ENCODE measurements at regions not wholly inside any gene's neighbourhood (a gene's known extent, or its start where the extent isn't known, plus 50 kb on each side); places are given as distances from the start of the nearest gene placed in this dataset.
"Not testable (repeated sequence)": the region's sequence is repeated elsewhere in the genome, so short reads cannot be mapped to it uniquely, and the experiment has no call there.

- no peak for DNase-seq
Measured at GRCh38 chr9:7615344-7615743, 184.2 kb downstream of the DMAC1 start.

- no peak for DNase-seq
Measured at GRCh38 chr9:7613931-7614330, 185.6 kb downstream of the DMAC1 start.

GRCh38 chr9:7608261-7608660 is 191.3 kb downstream of the DMAC1 start:
- no peak for DNase-seq

- DNase-seq = no peak
Measured at GRCh38 chr9:7607421-7607820, 192.2 kb downstream of the DMAC1 start.

DNA sequence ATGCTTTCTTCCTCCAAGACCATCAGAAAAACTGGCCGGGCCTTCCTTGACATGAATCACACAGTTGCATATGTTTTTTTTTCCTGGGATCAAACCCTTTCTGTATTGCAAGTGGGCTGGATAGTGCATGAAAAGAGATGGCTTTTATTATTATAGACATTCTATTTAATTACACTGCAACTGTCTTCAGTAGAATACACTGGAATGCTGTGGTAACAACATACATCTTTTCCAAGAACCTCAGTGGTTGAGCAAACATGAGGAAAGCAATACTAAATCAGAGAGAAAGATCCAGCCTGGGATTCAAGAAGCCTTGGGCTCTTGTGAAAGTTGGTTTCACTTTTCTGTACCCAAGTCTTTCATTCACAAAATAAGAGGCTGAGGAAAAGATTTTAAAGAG is 193.0 kb downstream of the DMAC1 start:
- no peak for DNase-seq

GRCh38 chr9:7601739-7602138 is 197.8 kb downstream of the DMAC1 start:
- no peak for DNase-seq

- no peak for DNase-seq
Measured at GRCh38 chr9:7597716-7598115, 201.9 kb downstream of the DMAC1 start.

- DNase-seq = no peak
Measured at GRCh38 chr9:7592321-7593316, 207.0 kb downstream of the DMAC1 start.

- no peak for DNase-seq
Measured at GRCh38 chr9:7591501-7591900, 208.1 kb downstream of the DMAC1 start.

DNA sequence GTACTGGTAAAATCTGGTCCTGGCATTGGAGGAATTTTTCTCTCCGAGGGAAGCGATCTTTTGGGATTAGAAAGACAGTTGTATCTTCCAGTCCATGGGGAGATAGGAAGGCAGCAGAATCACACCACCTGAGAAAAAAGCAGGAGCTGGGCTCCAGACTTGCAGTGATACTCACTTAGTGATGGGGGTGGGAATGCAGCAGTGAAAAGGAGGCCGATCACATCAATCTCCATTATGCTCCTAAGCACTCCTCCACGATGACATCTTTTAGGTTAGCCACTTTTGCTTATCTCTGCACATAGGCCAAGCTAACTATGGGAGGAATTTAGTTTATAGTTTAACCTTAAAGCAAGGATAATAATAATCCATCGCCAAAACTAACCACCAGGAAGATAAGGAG is 219.0 kb downstream of the DMAC1 start:
- no peak for DNase-seq

DNA sequence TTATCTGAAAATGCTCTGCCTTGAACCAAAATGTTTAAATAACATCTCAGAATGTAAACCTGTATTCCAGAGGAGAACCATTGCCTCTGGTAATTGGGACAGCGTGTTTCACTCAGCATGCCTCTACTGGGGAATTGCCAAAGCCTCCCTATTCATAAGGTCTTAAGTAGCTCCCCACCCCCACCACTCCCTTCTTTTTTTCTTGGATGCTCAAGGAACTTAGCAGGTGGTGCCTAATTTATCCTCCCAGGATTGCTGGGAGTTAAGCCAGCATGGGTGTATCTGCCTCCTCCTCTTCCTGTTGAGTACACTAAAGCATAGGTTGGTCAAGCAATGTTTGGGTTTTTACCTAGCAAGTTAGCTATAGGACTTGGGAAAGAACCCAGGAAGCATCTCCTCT is 220.2 kb downstream of the DMAC1 start:
- DNase-seq = no peak

GRCh38 chr9:7578951-7579350 is 220.6 kb downstream of the DMAC1 start:
- DNase-seq = no peak

GRCh38 chr9:7570107-7570720 is 229.4 kb downstream of the DMAC1 start:
- peak; percentile 81 for DNase-seq

- no peak for DNase-seq
Measured at GRCh38 chr9:7567687-7568086, 231.9 kb downstream of the DMAC1 start.

DNA sequence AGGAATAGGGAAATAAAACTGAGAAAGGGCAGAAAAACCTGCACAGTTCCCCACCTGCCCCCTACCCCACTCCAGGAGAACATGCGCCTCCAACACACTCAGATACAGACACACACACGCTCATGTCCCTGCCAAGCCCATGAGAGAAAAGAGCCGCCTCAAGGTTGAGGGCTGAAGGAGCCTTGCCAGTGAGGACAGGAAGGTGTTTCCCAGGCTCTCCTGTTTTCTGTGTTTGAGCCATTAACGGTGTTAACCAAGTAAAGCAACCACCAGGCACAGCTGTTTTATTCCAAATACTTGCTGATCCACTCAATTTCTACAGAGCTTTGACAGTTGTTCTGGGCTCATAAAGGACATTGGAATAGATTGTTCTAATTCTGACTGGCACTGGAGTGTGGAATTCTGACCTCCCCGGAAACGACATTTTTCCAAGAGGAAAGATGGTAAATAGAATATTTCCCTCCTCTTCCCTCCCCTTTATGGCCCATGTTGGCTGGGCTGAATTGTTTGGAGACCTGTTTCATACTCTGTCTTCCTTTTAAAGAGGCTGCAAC is 238.0 kb downstream of the DMAC1 start:
- DNase-seq = no peak

DNA sequence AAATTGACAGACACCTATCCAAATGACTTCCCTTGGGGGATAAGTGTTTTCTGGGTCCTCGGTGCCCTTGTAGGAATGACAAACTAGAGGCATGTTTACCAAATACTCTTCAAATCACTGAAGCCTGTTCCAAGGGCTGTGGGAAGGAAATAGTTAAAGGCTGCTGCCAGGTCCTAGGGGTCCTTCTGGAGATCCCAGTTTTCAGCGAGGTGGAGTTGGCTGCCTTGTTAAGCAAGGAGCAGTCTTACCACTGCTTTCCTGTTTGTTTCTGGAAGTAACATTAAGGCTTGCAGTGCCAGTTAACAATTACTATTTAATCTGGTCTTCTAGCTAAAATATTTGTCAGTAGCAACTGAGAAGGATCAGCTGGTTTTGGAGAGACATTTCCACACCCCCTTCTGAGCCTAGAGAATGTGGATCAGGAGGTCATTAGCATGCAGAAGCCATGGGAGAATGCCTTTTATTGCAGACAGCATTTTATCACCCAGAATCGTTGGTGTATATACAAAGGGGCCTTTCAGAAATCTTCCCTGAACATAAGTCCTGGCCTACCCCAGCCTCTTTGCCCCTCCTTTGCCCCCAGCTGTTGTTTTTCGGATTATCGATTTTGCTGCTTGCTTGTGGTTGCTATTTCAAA is 238.8 kb downstream of the DMAC1 start:
- DNase-seq = no peak

DNA sequence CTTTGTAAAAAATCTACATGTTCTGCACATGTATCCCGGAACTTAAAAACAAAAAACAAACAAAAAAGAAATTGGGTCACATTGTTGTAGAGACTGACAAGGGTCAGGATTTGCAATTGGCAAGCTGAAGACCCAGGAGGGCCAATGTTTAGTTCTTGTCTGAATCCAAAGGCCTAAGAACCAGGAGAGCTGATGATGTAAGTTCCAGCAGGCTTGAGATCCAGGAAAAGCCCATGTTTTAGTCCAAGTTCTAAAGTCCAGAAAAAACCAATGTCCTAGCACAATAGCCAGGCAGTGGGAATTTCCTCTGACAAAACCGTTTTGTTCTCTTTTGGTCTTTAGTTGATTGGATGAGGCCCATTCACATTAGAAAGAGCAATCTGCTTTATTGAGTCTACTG is 244.9 kb downstream of the DMAC1 start:
- DNase-seq = no peak

DNA sequence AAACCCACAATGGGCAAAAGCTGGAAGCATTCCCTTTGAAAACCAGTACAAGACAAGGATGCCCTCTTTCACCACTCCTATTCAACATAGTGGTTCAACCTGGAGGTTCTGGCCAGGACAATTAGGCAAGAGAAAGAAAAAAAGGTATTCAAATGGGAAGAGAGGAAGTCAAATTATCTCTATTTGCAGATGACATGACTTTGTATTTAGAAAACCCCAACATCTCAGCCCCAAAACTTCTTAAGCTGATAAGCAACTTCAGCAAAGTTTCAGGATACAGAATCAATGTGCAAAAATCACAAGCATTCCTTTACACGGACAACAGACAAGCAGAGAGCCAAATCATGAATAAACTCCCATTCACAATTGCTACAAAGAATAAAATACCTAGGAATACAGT is 246.9 kb downstream of the DMAC1 start:
- DNase-seq = not testable (repeated sequence)

DNA sequence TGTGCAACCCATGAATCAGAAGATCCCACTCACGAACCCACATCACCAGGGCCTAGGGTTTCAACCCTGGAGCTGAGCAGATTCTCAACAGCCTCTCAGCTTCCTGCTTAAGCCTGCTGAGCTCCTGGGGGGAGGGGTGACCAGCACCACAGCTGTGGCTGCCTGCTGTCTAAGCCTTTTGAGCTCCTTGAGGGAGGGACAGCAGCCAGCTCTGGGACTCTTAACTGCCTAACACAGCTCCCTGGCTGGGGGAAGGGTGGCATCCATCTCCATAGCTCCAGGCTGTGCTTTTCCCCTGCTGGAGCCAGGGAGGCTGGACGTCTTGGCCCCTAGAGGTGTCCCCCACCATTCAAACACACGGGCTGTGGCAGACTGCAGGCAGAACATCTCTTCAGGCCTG is 250.3 kb downstream of the DMAC1 start:
- no peak for DNase-seq

- DNase-seq = no peak
Measured at GRCh38 chr9:7546261-7546660, 253.3 kb downstream of the DMAC1 start.

DNA sequence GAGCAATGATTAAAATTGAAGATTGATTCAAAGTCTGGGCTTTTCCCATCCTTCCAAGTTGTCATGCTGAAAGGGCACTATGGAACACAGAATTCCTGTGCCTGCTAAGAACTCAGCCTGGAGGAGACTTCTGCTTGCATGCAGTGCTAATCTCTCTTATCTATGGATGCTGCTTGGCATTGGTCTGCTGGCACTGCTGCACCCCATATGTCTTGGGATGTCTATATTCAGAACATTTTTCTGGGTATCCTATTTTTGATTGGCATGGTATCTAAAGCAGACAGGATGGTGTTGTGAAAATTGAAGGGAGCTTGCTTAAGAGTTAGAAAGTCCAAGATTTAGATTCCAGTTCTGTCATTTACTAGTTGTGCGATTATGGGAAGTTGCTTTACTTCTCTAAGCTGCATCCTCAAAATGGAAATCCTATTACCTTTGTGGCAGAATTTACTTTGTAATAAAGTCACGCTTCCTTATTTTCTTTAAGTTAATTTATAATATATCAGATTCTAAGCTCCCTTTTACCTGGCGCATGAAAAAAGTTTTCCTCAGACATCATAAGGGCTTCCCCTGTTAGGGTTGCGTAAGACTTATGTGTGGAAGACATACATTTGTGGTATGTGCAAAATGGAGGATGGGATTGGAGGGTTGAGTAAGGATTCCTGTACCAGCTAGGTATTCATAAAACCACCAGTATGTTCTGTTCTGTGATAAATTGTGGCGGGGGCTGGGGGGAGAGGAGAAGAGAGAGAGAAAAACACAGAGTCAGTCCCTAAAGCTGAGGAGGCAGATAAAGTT is 254.0 kb downstream of the DMAC1 start:
- DNase-seq = no peak

- DNase-seq = no peak
Measured at GRCh38 chr9:7542693-7543092, 256.9 kb downstream of the DMAC1 start.

DNA sequence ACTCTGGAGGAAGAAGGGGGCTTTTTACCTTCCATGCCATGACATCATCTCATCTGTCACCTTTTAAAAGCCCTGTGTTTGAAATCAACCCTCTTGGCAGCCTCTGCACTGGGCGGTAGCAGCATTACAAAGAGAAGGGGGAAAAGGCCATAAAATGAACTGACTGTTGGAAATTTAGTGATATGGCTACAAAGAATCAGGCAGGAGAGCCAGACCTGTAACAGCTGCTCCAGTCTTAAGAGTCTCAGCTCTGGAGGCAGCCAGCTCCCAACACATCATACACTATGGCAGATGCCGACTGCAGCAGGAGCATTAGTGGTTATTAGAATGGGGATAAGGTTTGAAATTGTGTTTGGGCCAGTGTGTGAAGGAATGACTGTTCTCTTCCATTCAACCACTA is 257.5 kb downstream of the DMAC1 start:
- DNase-seq = no peak

Data from activated CD8-positive, alpha-beta memory T cell treated with anti-CD3 and anti-CD28 coated beads for 24 hours (primary cell).